GM12891 (cell line): ENCODE measurements at regions not wholly inside any gene's neighbourhood (a gene's known extent, or its start where the extent isn't known, plus 50 kb on each side); places are given as distances from the start of the nearest gene placed in this dataset.

ENCODE experiments used
- DNase-seq: peaks from one replicate; pipeline ENCODE4 v3.0.0; 2011; ENCODE audit warnings: low spot score; ENCODE audit not compliant: insufficient read length
- FAIRE-seq: peaks from 2 replicates; lab custom pipeline; 2011; peaks lifted over from hg19 to GRCh38; lab: Jason Lieb, UNC
- PAX5 ChIP-seq: IDR thresholded peaks from 2 replicates; pipeline ENCODE4 v1.6.1; 2011; ENCODE audit warnings: low read length, moderate library complexity, mild to moderate bottlenecking; ENCODE audit not compliant: insufficient read depth, severe bottlenecking
- POLR2A ChIP-seq: IDR thresholded peaks from 2 replicates; pipeline ENCODE4 v1.6.1; 2011; ENCODE audit warnings: low read depth, low read length, control low read depth
- POLR2AphosphoS5 ChIP-seq: IDR thresholded peaks from 2 replicates; pipeline ENCODE4 v1.6.1; 2011; ENCODE audit warnings: low read depth, low read length, control low read depth
- POU2F2 ChIP-seq: IDR thresholded peaks from 2 replicates; pipeline ENCODE4 v1.6.1; 2011; ENCODE audit warnings: low read depth, mild to moderate bottlenecking, control low read depth, low read length, moderate library complexity
- SPI1 ChIP-seq: IDR thresholded peaks from 2 replicates; pipeline ENCODE4 v1.6.1; 2011; ENCODE audit warnings: low read depth, low read length, control low read depth
- TAF1 ChIP-seq: IDR thresholded peaks from 2 replicates; pipeline ENCODE4 v1.6.1; 2011; ENCODE audit warnings: low read depth, low read length, control low read depth

DNA sequence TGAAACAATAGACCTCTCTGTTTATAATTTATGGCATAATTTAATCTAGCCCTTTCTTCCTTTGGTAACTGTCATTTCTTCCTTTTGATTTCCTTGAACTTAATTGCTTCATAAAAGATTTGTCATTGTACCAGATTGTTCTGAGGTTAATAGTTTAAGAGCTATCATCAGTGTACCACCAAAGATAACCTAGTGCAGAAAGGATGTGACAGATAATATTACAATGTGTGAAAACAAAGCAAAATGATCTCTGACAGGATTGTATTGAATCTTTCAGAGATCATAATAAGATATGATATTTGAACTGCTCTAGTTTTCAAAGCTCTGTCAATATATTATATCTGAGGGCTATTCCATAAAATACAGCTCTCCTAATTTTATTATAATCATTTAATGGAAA is 132.1 kb upstream of the PTCHD4 start:
- no peak for FAIRE-seq

GRCh38 chr6:48240287-48240686 is 129.3 kb upstream of the PTCHD4 start:
- FAIRE-seq (no peak), DNase-seq (no peak)
- no peak for TF ChIP-seq SPI1
- TF ChIP-seq PAX5, result no peak
- no peak for TF ChIP-seq POLR2AphosphoS5
- no peak for TF ChIP-seq POU2F2

More for the DNA sequence above, 132.1 kb upstream of the PTCHD4 start:
- no peak for DNase-seq
- no peak for TF ChIP-seq POLR2A
- TF ChIP-seq TAF1, result no peak
- no peak for TF ChIP-seq SPI1
- TF ChIP-seq PAX5, result no peak

GRCh38 chr6:48236375-48236774 is 125.4 kb upstream of the PTCHD4 start:
- no peak for DNase-seq
- TF ChIP-seq POLR2AphosphoS5 (no peak), POU2F2 (no peak), POLR2A (no peak), SPI1 (no peak), PAX5 (no peak), TAF1 (no peak)
- FAIRE-seq, result no peak

- TF ChIP-seq TAF1, result no peak
- TF ChIP-seq POU2F2, result no peak
- TF ChIP-seq SPI1, result no peak
- no peak for TF ChIP-seq PAX5
- no peak for TF ChIP-seq POLR2AphosphoS5
- no peak for TF ChIP-seq POLR2A
- DNase-seq (no peak), FAIRE-seq (no peak)
Measured at GRCh38 chr6:48233063-48233462, 122.1 kb upstream of the PTCHD4 start.

DNA sequence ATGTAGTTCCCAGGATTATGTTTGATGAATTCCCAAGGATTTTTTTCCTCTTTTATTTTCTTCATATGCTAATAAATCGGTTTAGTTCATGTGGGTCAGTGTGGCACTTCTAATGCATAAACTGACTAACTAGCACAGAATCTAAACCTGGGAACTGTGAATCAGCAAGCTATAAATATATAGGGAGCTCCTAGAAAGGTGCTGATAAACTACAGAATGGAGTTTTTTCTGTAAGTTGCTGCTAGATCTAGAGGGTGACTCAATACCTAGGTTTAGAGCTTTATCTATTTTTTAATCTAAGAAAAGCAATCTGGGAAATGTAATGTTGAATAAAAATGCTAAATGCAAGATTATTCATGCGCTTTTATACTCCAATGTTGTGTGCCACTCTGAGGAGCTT is 118.8 kb upstream of the PTCHD4 start:
- FAIRE-seq, result no peak
- no peak for DNase-seq
- TF ChIP-seq SPI1 (no peak), PAX5 (no peak), TAF1 (no peak), POU2F2 (no peak), POLR2A (no peak)

DNA sequence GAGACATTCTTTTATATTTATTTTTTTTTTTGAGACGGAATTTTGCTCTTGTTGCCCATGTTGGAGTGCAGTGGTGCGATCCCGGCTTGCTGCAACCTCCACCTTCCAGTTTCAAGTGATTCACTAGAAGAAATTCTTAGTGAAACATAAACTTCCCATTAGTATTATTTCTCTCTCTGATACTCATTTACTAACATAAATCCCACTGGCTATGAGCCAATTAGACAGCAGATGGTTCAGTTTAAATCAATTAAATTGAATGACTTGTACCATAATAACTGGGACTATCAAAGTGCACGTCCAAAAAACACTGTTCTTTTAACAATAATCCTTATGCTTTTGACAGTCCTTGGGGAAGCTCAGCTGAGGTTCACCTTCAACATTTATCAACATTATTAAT is 111.2 kb upstream of the PTCHD4 start:
- DNase-seq (no peak), FAIRE-seq (no peak)
- TF ChIP-seq POU2F2, result no peak

- DNase-seq (no peak), FAIRE-seq (no peak)
- no peak for TF ChIP-seq POU2F2
- no peak for TF ChIP-seq POLR2A
- no peak for TF ChIP-seq TAF1
- no peak for TF ChIP-seq PAX5
- no peak for TF ChIP-seq SPI1
- no peak for TF ChIP-seq POLR2AphosphoS5
Measured at GRCh38 chr6:48213076-48213788, 102.2 kb upstream of the PTCHD4 start.

DNA sequence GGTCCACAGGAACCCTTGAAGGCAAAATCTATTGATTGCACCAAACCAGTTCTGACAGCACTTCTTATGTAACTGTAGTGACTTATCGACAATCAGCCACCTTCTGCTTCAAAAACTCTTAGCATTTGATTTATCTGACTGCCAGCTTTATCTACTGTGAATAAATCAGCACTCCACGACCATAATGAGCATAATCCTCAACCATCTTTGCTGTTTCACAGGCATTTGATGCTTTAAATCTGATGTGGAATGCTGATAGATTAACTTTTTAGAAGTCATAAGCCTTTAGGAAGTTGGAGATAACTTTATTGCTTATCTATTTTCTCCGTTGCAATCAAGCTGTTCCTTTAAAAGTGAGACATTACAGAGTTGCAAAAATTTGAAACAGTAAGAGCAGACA is 101.5 kb upstream of the PTCHD4 start:
- DNase-seq (no peak), FAIRE-seq (no peak)
- TF ChIP-seq SPI1, result no peak
- no peak for TF ChIP-seq TAF1
- TF ChIP-seq POU2F2, result no peak
- TF ChIP-seq PAX5, result no peak

DNA sequence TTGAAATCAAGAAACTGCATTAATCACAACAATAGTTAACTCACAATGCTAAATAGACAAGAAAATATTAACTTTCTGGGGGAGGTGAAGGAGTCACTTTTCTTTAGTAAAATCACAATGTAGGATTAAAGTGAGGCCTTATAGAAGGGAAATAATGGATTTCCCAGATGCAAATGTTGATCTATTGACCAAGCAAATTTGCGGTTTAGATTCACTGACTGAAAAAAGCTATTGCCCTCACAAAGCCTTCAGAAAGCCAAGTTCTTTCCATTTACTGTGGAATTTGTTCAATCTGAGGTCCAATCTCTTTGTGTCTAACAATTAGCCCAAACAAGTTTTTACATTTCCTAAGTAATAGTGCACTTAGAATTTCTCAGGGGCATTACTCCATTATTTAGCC is 95.1 kb upstream of the PTCHD4 start:
- FAIRE-seq, result no peak

GRCh38 chr6:48200869-48201390 is 89.9 kb upstream of the PTCHD4 start:
- DNase-seq, result no peak
- no peak for FAIRE-seq
- TF ChIP-seq POLR2AphosphoS5, result no peak
- no peak for TF ChIP-seq TAF1
- TF ChIP-seq SPI1, result no peak
- no peak for TF ChIP-seq POU2F2
- TF ChIP-seq POLR2A, result no peak
- no peak for TF ChIP-seq PAX5

More for the DNA sequence above, 95.1 kb upstream of the PTCHD4 start:
- no peak for DNase-seq
- TF ChIP-seq POLR2AphosphoS5, result no peak
- no peak for TF ChIP-seq SPI1
- TF ChIP-seq POU2F2, result no peak
- no peak for TF ChIP-seq POLR2A
- no peak for TF ChIP-seq PAX5
